ENCODE measurements at regions not wholly inside any gene's neighbourhood (a gene's known extent, or its start where the extent isn't known, plus 50 kb on each side); places are given as distances from the start of the nearest gene placed in this dataset.

DNA sequence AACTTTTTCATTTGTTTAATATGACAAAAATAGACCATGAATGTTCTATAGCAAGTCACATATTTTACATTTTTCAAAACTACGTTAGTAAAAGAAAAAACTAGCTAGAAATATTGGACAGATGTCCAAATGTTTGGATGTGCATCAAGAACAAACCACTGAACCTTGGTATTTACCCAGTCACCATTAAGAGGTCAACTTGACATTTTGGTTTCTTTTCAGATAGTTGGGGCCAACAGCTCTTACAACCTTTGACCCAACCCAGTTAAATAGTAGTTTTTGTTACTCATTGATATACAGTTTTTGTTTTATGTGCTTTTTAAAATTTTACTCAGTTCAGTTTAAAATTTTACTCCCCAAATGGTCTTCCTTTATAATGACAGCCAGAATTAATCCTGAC, 238.7 kb upstream of the TET2 start:
- no peaks in the 10 kb centered on the region for H3K4me1 ChIP-seq (ENCODE audit: control insufficient read depth, insufficient read depth, low read length)
- no peak for DNase-seq
- H3K9ac ChIP-seq (ENCODE audit: extremely low read depth, low read length, poor library complexity, severe bottlenecking), result no peak overlapping the region
- H3K36me3 ChIP-seq (ENCODE audit: control insufficient read depth, insufficient read depth, low read length), result no peaks in the 10 kb centered on the region
- H3K27me3 ChIP-seq (ENCODE audit: control insufficient read depth, insufficient read depth, low read length, poor library complexity, severe bottlenecking), result peaks cover 67% of the 10 kb centered on the region
- no peak overlapping the region for H3K27ac ChIP-seq (ENCODE audit: low read depth, low read length)
- H3K9me3 ChIP-seq (ENCODE audit: control insufficient read depth, low read length), result no peaks in the 10 kb centered on the region
- Mint-ChIP-seq H3K4me3 (no peak overlapping the region), H3K4me1 (peaks cover 4% of the 10 kb centered on the region), H3K36me3 (ENCODE audit: low read depth) (no peaks in the 10 kb centered on the region), H3K27ac (no peak overlapping the region), H3K9me3 (peaks cover 1% of the 10 kb centered on the region), H3K27me3 (ENCODE audit: insufficient read depth) (peaks cover 93% of the 10 kb centered on the region)
- TF ChIP-seq, protein P1, sequence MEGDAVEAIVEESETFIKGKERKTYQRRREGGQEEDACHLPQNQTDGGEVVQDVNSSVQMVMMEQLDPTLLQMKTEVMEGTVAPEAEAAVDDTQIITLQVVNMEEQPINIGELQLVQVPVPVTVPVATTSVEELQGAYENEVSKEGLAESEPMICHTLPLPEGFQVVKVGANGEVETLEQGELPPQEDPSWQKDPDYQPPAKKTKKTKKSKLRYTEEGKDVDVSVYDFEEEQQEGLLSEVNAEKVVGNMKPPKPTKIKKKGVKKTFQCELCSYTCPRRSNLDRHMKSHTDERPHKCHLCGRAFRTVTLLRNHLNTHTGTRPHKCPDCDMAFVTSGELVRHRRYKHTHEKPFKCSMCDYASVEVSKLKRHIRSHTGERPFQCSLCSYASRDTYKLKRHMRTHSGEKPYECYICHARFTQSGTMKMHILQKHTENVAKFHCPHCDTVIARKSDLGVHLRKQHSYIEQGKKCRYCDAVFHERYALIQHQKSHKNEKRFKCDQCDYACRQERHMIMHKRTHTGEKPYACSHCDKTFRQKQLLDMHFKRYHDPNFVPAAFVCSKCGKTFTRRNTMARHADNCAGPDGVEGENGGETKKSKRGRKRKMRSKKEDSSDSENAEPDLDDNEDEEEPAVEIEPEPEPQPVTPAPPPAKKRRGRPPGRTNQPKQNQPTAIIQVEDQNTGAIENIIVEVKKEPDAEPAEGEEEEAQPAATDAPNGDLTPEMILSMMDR (conservative IDR thresholded peaks at IDR 0.05), result no peak
- no peak overlapping the region for H3K4me3 ChIP-seq (ENCODE audit: low read length)
- 80% methylated on average over 1 of the region's 1 CpG; no CpG with 5 or more reads in 1 of the 2 experiments for WGBS, 2 experiments (ENCODE audit: insufficient coverage in 1 of 2, insufficient read length in 1 of 2)

- Histone ChIP-seq H3K9ac (ENCODE audit: extremely low read depth, low read length, poor library complexity, severe bottlenecking) (no peak overlapping the region), H3K4me1 (ENCODE audit: control insufficient read depth, insufficient read depth, low read length) (no peaks in the 10 kb centered on the region), H3K36me3 (ENCODE audit: control insufficient read depth, insufficient read depth, low read length) (no peaks in the 10 kb centered on the region), H3K9me3 (ENCODE audit: control insufficient read depth, low read length) (no peaks in the 10 kb centered on the region), H3K4me3 (ENCODE audit: low read length) (no peak overlapping the region), H3K27ac (ENCODE audit: low read depth, low read length) (no peak overlapping the region), H3K27me3 (ENCODE audit: control insufficient read depth, insufficient read depth, low read length, poor library complexity, severe bottlenecking) (peaks cover 75% of the 10 kb centered on the region)
- no peaks in the 10 kb centered on the region for H3K36me3 Mint-ChIP-seq (ENCODE audit: low read depth)
- no peak for DNase-seq
- peaks cover 92% of the 10 kb centered on the region for H3K27me3 Mint-ChIP-seq (ENCODE audit: insufficient read depth)
- H3K9me3 Mint-ChIP-seq, result peaks cover 1% of the 10 kb centered on the region
- 86% methylated on average over 1 of the region's 1 CpG; no CpG with 5 or more reads in 1 of the 2 experiments for WGBS, 2 experiments (ENCODE audit: insufficient coverage in 1 of 2, insufficient read length in 1 of 2)
- peaks cover 4% of the 10 kb centered on the region for H3K4me1 Mint-ChIP-seq
- no peak overlapping the region for H3K27ac Mint-ChIP-seq
- TF ChIP-seq, protein P1 (conservative IDR thresholded peaks at IDR 0.05), result no peak
- no peak overlapping the region for H3K4me3 Mint-ChIP-seq
Observed at GRCh38 chr4:104909376-104909775, 237.3 kb upstream of the TET2 start.

GRCh38 chr4:104912518-104912917, 234.2 kb upstream of the TET2 start:
- H3K27ac ChIP-seq (ENCODE audit: low read depth, low read length), result no peak overlapping the region
- H3K27me3 Mint-ChIP-seq (ENCODE audit: insufficient read depth), result peaks cover 88% of the 10 kb centered on the region
- no peak for DNase-seq
- TF ChIP-seq, protein P1 (conservative IDR thresholded peaks at IDR 0.05), result no peak
- no peak overlapping the region for H3K4me3 Mint-ChIP-seq
- peaks cover 87% of the 10 kb centered on the region for H3K27me3 ChIP-seq (ENCODE audit: control insufficient read depth, insufficient read depth, low read length, poor library complexity, severe bottlenecking)
- 76 to 80% methylated on average over 1 of the region's 1 CpG for WGBS, 2 experiments (ENCODE audit: insufficient coverage in 1 of 2, insufficient read length in 1 of 2)
- H3K36me3 Mint-ChIP-seq (ENCODE audit: low read depth), result no peaks in the 10 kb centered on the region
- no peak overlapping the region for H3K4me3 ChIP-seq (ENCODE audit: low read length)
- no peaks in the 10 kb centered on the region for H3K36me3 ChIP-seq (ENCODE audit: control insufficient read depth, insufficient read depth, low read length)
- H3K4me1 ChIP-seq (ENCODE audit: control insufficient read depth, insufficient read depth, low read length), result no peaks in the 10 kb centered on the region
- no peak overlapping the region for H3K9ac ChIP-seq (ENCODE audit: extremely low read depth, low read length, poor library complexity, severe bottlenecking)
- peaks cover 1% of the 10 kb centered on the region for H3K9me3 Mint-ChIP-seq
- H3K27ac Mint-ChIP-seq, result no peak overlapping the region
- peaks cover under 1% of the 10 kb centered on the region for H3K4me1 Mint-ChIP-seq
- H3K9me3 ChIP-seq (ENCODE audit: control insufficient read depth, low read length), result no peaks in the 10 kb centered on the region
